Muscle layer of colon (tissue), 2 donors: ENCODE measurements at regions not wholly inside any gene's neighbourhood (a gene's known extent, or its start where the extent isn't known, plus 50 kb on each side); places are given as distances from the start of the nearest gene placed in this dataset.
"Not testable (repeated sequence)": the region's sequence is repeated elsewhere in the genome, so short reads cannot be mapped to it uniquely, and the experiment has no call there.

Source experiments
- H3K27ac ChIP-seq: one replicate; pipeline ENCODE4 v1.7.0; 2013; ENCODE audit warnings: low read depth, mild to moderate bottlenecking, low read length, moderate library complexity
- H3K27me3 ChIP-seq, 2 donors: one replicate each; pipeline ENCODE4 v1.7.0; 2013; ENCODE audit warnings: low read length in 2 of 2, mild to moderate bottlenecking in 2 of 2; ENCODE audit not compliant: insufficient read depth in 2 of 2, control insufficient read depth in 1 of 2
- H3K36me3 ChIP-seq: one replicate; pipeline ENCODE4 v1.7.0; 2013; ENCODE audit warnings: mild to moderate bottlenecking, low read length; ENCODE audit not compliant: insufficient read depth
- H3K4me1 ChIP-seq: one replicate; pipeline ENCODE4 v1.7.0; 2013; ENCODE audit warnings: mild to moderate bottlenecking, low read length; ENCODE audit not compliant: insufficient read depth
- H3K4me3 ChIP-seq, 2 donors: one replicate each; pipeline ENCODE4 v1.7.0; 2013; ENCODE audit warnings: low read length in 2 of 2, low read depth in 1 of 2, mild to moderate bottlenecking in 1 of 2, moderate library complexity in 1 of 2
- H3K9ac ChIP-seq: one replicate; pipeline ENCODE4 v1.7.0; 2013; ENCODE audit warnings: low read length
- H3K9me3 ChIP-seq: one replicate; pipeline ENCODE4 v1.7.0; 2013; ENCODE audit warnings: mild to moderate bottlenecking, low read length
- donor health status: abdominal sarcoma.
- donor health status: Adenocarcinoma of cecum.

GRCh38 chr3:104245261-104245660, 1121.4 kb upstream of the ALCAM start:
- Histone ChIP-seq H3K27ac (no peak overlapping the region), H3K4me3 (no peak overlapping the region), H3K9ac (no peak overlapping the region)

DNA sequence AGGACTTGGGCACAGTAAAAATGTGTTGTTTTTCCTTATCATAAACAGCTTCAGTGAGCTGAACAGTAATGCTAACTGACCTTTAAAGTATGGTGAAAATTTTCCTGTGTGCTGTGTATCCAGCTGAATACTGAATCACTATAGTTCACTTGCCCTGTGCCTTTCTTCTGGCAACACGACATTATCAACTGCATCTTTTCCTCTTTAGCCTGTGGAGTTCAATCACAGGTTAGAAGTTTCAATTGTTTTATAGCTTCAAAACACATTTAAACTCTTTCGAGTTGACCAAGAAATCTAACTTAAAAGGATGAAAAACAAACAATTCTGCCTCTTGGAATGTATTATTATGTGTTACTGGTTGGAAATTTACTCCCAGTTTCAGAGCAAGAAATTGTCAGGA, 1120.7 kb upstream of the ALCAM start:
- Histone ChIP-seq H3K9ac (no peak overlapping the region), H3K27ac (no peak overlapping the region), H3K36me3 (no peaks in the 10 kb centered on the region), H3K4me3 (no peak overlapping the region), H3K27me3 (no peaks in the 10 kb centered on the region), H3K9me3 (no peaks in the 10 kb centered on the region), H3K4me1 (no peaks in the 10 kb centered on the region)

More at GRCh38 chr3:104245261-104245660, 1121.4 kb upstream of the ALCAM start:
- H3K4me1 ChIP-seq, result no peaks in the 10 kb centered on the region
- H3K36me3 ChIP-seq, result no peaks in the 10 kb centered on the region
- H3K27me3 ChIP-seq, result no peaks in the 10 kb centered on the region
- H3K9me3 ChIP-seq, result no peaks in the 10 kb centered on the region

DNA sequence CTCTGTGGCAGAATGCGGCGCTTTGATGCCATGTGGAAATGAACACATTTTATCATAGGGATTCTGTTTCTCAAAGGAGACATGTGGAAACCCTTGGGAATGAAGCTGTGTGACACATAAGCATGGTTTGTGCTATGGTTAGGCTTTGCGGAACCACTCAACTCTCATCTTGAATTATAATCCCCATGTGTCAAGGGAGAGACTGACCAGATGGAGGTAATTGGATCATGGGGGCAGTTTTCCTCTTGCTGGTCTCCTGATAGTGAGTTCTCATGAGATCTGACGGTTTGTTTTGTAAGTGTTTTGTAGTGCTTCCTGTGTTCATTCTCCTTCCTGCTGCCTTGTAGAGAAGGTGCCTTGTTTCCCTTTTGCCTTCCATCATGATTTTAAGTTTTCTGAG, 1109.2 kb upstream of the ALCAM start:
- Histone ChIP-seq H3K9ac (no peak overlapping the region), H3K9me3 (no peaks in the 10 kb centered on the region), H3K27me3 (no peaks in the 10 kb centered on the region), H3K27ac (no peak overlapping the region), H3K4me1 (no peaks in the 10 kb centered on the region), H3K36me3 (no peaks in the 10 kb centered on the region), H3K4me3 (no peak overlapping the region)

DNA sequence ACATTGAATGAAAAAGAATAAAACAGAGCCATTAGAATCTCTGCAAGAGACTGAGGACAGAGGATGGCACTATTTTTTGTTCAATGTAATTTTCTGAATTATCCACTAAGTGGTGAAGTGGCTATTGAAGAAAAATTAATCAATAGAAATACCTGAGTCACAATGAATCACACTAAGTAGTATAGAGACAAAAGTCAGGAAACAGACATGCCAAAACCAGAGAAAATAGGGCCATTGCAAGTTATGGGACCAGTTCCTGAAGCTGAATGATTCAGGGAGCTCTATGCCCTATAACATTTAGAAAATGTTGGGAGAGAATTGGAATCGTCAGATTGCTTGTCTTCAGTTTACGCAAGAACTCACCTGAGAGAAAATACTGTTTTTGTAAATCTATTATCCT, 1103.2 kb upstream of the ALCAM start:
- no peaks in the 10 kb centered on the region for H3K27me3 ChIP-seq
- no peaks in the 10 kb centered on the region for H3K4me1 ChIP-seq
- no peaks in the 10 kb centered on the region for H3K9me3 ChIP-seq
- H3K27ac ChIP-seq, result no peak overlapping the region
- H3K36me3 ChIP-seq, result no peaks in the 10 kb centered on the region
- H3K4me3 ChIP-seq, result no peak overlapping the region
- no peak overlapping the region for H3K9ac ChIP-seq

DNA sequence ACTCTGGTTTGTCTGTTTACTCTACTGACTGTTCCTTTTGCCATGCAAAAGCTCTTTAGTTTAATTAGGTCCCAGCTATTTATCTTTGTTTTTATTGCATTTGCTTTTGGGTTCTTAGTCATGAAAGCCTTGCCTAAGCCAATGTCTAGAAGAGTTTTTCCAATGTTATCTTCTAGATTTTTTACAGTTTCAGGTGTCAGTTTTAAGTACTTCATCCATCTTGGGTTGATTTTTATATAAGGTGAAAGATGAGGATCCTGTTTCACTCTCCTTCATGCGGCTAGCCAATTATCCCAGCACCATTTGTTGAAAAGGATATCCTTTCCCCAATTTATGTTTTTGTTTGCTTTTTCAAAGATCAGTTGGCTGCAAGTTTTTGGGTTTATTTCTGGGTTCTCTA, 1100.5 kb upstream of the ALCAM start:
- H3K27me3 ChIP-seq, H3K36me3 ChIP-seq, H3K27ac ChIP-seq, H3K9me3 ChIP-seq, H3K9ac ChIP-seq, H3K4me1 ChIP-seq, H3K4me3 ChIP-seq: not testable (repeated sequence)

- Histone ChIP-seq H3K4me1 (no peaks in the 10 kb centered on the region), H3K4me3 (no peak overlapping the region), H3K27ac (no peak overlapping the region), H3K9ac (no peak overlapping the region), H3K27me3 (no peaks in the 10 kb centered on the region), H3K9me3 (no peaks in the 10 kb centered on the region), H3K36me3 (no peaks in the 10 kb centered on the region)
Observed at GRCh38 chr3:104269771-104270170, 1096.9 kb upstream of the ALCAM start.

- Histone ChIP-seq H3K4me1 (no peaks in the 10 kb centered on the region), H3K4me3 (no peak overlapping the region), H3K9ac (no peak overlapping the region), H3K36me3 (no peaks in the 10 kb centered on the region), H3K27me3 (no peaks in the 10 kb centered on the region), H3K9me3 (no peaks in the 10 kb centered on the region), H3K27ac (no peak overlapping the region)
Observed at GRCh38 chr3:104273046-104273649, 1093.6 kb upstream of the ALCAM start.

GRCh38 chr3:104275199-104275598, 1091.5 kb upstream of the ALCAM start:
- Histone ChIP-seq H3K4me3 (no peak overlapping the region), H3K9ac (no peak overlapping the region), H3K36me3 (no peaks in the 10 kb centered on the region), H3K9me3 (no peaks in the 10 kb centered on the region), H3K27ac (no peak overlapping the region), H3K27me3 (no peaks in the 10 kb centered on the region), H3K4me1 (no peaks in the 10 kb centered on the region)

GRCh38 chr3:104279617-104280016, 1087.1 kb upstream of the ALCAM start:
- Histone ChIP-seq H3K9me3 (no peaks in the 10 kb centered on the region), H3K9ac (no peak overlapping the region), H3K36me3 (no peaks in the 10 kb centered on the region), H3K4me3 (no peak overlapping the region), H3K27ac (no peak overlapping the region), H3K27me3 (no peaks in the 10 kb centered on the region), H3K4me1 (no peaks in the 10 kb centered on the region)

DNA sequence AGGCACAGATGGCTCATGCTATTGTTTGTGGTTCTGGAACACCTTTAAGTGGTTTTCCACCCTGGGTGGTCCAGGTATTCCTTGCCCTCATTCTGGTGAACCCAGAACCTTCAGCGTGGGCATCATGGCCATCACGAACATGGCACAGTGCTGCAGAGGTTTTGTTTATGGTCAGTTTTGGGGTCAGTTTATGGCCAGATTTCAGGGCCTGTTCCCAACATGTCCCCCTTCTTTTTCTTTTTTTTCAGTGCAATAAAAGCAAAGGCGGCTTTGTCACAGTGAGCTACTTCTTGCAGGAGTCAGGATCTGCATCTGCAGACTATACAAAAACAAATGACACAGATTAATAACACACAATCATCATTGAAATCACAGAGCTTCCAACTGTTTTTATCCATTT, 1085.0 kb upstream of the ALCAM start:
- H3K27ac ChIP-seq, result no peak overlapping the region
- H3K4me1 ChIP-seq, result no peaks in the 10 kb centered on the region
- no peak overlapping the region for H3K4me3 ChIP-seq
- no peaks in the 10 kb centered on the region for H3K9me3 ChIP-seq
- no peaks in the 10 kb centered on the region for H3K27me3 ChIP-seq
- no peaks in the 10 kb centered on the region for H3K36me3 ChIP-seq
- H3K9ac ChIP-seq, result no peak overlapping the region

DNA sequence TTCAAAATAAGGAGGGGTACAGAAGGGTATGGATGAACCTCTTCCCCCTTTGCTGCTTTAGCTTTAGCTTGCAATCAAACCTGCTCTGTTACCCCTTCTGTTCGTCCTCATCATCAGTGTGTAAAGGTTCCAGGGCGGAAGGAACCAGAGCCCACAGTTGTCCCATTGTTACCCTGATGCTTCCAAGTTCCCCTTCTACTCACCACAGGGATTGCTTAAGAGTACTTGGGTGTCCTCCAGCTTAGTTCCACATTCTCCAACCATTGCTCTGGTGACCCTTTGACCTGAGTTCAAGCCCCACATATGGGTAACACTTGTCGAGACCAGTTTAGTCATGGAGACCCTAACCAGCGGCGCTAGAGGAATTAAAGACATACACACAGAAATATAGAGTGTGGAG, 1080.1 kb upstream of the ALCAM start:
- Histone ChIP-seq H3K4me3 (no peak overlapping the region), H3K9me3 (no peaks in the 10 kb centered on the region), H3K9ac (no peak overlapping the region), H3K27ac (no peak overlapping the region), H3K27me3 (no peaks in the 10 kb centered on the region), H3K36me3 (no peaks in the 10 kb centered on the region), H3K4me1 (no peaks in the 10 kb centered on the region)

GRCh38 chr3:104291437-104291851, 1075.3 kb upstream of the ALCAM start:
- Histone ChIP-seq H3K4me3 (peak overlapping the region in 1 of 2 donors; percentile 3), H3K9me3 (no peaks in the 10 kb centered on the region), H3K27ac (peak overlapping the region; percentile 25), H3K9ac (no peak overlapping the region), H3K4me1 (peaks cover 5% of the 10 kb centered on the region), H3K27me3 (no peaks in the 10 kb centered on the region), H3K36me3 (no peaks in the 10 kb centered on the region)
